Activated CD4-positive, alpha-beta T cell treated with anti-CD3 and anti-CD28 coated beads, Interleukin-2, Interleukin-4, amounts not matched to agents 100 ng/mL and 50 ng/mL, durations not matched to agents 16 hours and 8 hours (primary cell): ENCODE measurements at regions not wholly inside any gene's neighbourhood (a gene's known extent, or its start where the extent isn't known, plus 50 kb on each side); places are given as distances from the start of the nearest gene placed in this dataset.

Experiments
- DNase-seq: peaks from one replicate; pipeline ENCODE4 v3.0.0-alpha.2; 2020; ENCODE audit warnings: low spot score

DNA sequence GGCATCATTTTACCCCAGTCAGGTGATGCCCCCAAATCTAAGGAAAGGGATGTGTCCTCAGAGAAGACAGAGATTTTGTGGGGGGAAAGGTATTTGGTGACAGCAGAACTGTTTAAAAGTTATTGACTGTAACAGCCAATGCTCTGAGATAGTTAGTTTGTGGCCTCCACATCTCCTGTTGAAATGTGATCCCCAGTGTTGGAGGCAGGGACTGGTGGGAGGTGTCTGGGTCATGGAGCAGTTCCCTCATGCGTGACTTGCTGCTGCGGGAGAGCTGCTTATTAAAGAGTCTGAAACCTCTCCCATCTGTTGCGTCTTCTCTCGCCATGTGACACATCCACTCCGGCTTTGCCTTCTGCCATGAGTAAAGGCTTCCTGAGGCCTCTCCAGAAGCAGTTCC, 282.8 kb upstream of the FOXQ1 start:
- no peak for DNase-seq

DNA sequence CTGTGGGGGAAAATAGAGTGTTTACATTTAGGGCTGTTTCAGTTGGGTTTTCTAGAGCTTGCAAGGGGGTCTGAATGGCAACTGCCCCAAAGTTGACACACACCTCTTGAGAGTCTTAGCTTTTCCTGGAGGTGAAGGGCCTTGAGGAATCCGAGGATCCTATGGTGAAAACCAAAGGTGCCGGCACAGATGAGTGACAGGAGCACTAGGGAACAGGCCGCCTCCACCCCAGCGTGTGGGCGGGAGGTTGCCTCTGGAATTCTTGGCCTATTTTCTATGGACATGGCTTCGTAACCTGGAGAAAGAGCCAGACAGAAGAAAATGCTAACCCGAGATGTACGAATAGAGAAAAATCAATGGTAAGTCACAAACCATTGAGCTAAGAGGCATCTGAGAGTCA, 283.2 kb upstream of the FOXQ1 start:
- no peak for DNase-seq

DNA sequence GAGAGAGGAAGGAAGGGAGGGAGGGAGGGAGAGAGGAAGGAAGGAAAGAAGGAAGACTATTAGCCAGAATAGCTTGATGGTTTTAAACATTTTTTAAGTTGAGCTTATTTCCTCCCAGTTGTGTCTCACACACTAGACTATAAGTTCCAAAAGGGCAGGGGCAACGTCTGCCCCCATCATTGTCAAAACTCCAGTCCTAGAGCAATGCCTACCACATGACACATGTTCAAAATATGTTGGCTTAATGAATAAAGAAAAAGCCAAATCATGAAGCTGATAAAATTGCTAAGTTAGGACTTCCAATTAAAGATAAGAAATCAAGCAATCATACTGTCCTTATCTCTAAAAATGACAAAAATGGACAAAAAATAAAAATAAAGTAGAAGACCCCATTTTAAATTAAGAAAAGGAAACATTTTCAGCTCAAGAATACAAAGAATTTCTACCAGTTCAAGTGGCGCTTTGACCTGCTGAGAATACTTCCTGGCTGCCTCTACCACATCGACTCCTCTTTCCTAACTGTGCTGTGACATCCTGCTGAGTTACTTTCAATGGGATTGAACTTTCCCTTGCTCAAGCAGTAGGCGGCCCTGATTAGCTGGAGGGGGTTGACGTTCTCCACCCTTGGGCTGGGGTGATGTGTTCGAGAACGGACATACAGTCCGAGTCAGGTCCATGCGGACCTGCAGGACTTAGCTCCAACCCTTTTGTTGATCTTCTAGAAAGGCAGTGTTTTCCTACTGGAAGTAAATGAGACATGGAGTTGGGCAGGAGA, 283.9 kb upstream of the FOXQ1 start:
- DNase-seq, result no peak

DNA sequence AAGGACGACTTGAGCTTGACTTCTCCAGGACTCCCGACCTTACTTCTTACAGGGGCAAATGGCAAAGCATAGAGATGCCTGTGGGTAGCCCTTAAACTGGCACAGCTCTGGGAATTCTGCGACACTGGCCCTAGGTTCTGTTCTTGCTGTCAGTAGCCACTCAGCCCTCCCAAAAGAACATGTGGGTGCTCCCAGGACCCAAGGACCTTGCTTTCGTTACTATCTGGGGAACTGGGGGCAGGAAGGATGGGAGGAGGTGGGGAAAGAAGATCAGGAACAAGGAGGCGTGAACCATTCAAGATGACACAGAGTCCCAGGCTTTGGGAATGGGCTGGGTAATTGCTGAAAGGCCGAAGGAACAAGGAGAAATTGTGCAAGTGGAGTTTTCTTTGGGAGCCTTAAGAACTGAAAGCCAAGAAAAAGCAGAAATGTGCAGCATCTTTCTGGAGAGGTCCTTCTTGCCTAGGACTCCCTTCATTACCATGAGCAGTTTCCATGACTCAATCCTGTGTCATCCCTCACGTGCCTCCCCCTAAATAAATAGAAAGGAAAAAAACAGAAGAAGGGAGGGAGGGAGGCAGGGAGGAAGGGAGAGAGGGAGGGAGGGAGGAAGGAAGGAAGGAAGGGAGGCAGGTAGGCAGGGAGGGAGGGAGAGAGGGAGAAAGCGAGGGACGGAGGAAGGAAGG, 284.6 kb upstream of the FOXQ1 start:
- no peak for DNase-seq

DNA sequence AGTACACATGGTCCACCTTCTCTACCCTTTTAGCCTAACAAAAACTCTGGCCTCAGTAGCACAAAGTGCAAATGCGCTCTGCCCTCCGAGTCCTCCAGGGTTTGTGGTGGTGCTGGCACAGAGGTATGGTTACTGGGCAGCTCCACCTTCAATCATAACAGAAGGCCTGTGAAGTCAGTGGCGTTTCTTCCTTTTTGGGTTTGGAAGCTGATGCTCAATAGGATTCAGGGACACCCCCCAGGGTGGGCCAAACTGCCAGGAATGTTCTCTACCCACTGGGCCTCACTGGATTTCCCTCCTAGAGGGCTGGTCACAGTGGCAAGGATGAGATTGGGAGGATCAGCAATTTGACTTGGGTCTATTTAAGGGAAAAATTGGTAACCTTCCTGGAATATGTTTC, 286.1 kb upstream of the FOXQ1 start:
- DNase-seq, result no peak

DNA sequence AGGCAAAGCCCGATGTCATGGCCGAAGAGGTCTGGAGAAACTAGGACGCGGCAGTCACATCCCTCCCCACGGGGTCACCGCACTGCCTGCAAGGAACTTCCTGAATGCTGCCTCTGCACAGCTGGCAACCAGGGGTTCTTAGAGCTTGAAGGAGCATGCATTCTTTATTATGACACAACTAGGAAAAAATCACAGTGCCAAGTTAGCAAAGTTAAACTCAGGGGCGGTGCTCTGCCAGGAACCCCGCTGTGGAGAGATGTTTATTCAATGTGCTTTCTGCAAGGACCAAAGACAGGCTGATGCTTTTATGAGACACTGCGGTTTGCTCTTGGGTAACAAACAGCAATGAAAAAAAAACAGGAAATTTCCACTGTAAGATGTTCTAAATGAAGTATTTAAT, 287.3 kb upstream of the FOXQ1 start:
- no peak for DNase-seq

DNA sequence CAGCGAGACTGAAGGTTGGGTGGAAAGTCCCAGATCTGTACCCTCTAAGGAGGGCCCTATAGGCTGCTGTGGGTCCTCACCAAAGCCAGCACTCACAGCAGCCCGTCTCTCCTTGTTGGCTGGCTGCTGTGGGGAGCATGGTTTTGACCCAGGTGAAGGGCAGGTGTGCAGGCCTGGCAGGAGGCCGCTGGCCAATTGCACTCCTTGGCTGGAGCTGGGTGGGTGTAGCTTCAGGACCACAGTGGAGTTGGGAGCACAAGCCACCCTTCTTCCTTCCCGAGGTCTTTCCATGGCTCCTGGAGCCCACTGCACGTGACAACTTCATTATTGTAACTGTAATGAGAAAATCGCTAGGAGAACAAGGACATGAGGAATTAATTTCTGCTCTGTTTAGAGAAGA, 287.7 kb upstream of the FOXQ1 start:
- no peak for DNase-seq

DNA sequence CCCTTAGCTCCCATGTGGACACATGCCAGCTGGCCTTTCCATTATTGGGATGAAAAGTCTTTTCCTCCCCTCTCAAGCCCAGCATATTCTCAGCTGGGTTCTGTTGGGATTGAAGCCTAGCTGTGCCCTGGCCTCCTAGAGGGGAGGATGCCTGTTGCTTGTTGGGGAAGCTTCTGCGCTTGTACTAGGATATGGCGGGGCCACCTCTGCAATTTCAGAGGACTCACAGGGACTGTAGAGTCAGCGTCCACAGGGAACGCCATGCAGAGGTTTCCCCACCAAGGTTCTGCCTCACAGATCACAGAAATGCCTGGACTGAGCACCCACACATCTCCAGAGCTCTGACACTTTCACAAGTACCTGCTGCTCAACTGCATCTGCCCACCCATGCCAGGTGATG, 288.7 kb upstream of the FOXQ1 start:
- no peak for DNase-seq

DNA sequence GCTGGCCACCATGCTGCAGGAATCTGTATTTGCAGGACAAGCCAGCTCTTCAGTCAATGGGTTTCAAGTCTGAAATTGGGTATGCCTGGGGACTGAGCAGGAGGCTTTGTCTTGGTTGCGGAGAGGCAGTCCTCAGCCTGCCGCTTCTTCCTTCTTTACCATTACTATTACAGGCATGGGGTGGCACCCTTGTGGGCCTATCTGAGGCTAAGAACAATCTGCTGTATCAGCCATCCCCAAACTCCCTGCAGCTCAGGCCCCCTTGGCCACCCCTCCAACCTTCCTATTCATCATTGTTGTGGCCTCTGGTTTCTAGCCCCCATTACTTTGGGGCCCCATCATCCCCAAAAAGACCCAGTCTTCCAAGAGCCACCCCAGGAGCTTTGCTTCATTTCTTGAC, 289.2 kb upstream of the FOXQ1 start:
- no peak for DNase-seq

DNA sequence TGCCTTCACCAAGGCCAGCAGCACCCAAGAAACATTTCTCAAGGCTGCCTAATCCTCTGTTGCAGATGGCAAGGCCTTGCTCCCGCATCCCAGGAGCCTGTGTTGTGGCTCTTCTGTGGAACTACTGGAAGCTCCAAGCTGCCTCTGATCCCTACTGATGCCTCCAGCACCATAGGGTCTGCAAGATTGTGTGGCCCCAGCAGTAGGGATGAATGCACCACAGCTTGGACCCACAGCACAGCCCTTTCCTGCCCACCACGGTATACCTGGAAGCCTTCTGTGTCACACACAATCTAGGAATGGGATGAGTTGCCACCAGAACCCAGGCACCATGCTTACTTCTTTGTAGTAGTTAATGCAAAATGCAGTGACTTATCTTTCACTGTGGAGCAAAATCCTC, 291.1 kb upstream of the FOXQ1 start:
- no peak for DNase-seq

DNA sequence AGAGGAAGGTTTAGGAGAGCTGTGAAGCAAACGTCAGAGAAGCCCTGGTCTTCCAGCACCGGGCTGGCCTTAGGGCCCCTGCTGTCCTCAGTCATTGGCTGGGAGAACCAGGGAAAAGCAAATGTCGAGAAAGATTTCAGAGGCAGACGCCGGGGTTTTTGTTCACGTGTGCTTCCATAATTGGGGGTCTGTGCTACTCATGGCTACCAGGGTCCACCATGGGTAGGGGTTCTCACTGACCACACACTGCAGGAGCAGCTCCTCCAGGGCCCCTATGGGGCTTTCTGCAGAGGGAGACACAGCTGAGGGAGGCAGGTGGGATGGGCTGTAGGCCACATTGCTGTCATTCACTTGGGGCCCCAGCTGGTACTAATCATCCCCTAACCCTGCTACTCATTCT, 291.8 kb upstream of the FOXQ1 start:
- DNase-seq, result no peak

DNA sequence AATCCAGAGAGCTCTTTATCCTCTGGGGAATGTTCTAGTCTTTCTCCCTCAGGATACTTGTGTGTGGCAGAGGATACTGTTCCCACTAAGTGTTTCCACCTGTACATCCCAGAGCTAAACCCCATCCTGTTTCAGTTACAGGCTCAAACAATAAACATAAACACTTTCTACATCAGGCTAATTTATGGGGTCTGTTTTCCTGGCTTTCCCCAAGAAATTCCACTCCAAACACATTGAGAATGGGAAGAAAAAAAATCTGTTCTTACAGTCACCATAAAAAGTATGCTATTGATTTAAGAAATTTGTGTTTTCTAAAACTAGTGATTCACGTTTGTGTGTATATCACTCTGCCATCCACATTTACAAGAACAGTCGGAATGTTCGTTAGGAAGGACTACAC, 293.9 kb upstream of the FOXQ1 start:
- DNase-seq, result no peak

DNA sequence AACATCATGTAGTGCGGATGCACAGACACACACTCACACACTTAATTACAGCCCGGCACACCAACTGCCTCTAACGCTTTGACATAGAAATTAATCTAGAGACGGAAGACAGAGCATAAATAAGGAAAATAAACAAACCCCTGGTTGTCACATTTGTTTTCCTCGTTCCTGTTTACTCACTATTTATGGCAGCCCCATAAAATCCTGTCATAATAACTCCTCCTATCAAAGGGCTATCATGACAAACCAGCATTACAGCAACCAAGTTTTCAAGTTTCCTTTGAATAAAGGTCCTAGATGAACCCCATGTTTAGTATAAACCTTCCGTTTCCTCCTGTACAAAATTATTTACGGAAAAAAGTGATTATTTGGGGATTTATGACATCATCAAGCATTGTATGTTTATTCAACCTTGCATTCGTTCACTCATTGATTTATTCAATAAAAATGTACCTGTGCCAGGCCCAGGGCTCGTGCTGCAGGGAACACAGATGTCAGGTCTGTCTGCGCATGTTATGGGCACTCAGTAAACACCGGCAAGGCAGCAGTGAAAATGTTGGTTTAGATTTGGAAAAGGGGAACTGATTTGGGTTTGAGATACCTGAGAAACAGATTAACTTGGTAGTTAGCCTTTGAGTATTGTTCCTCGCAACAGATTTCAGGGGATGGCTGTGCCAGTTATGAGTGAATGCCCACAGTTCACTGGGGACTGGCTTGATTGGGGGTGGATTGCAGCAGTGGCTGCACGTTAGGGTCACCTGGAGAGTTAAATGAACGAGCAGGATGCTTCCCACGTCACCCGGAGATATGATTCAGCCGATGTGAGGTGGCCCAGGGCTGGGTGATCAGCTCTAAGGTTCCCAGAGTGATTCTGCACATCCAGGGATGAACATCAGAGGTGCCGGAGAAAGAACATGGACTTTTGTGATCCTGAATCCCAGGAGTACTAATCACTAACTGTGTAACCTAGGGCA, 295.3 kb upstream of the FOXQ1 start:
- DNase-seq, result no peak

DNA sequence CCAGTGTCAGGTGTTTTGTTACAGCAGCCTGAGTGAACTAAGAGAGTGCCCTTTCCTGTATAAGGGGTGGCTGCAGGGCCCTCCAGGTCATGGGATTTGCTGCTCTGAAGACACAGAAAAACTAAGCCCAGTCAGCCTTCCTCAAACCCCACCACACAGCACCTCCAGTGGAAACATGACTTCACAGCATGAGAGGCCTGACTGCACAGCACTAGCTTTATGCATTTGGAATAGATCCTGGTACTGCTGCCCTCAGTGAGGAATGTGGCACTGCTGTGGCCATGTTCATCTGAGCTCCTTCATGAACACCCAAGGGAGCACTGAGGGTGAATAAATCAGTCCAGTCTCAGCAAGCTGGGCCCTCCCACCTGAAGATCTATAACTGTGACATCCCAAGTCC, 296.1 kb upstream of the FOXQ1 start:
- no peak for DNase-seq

DNA sequence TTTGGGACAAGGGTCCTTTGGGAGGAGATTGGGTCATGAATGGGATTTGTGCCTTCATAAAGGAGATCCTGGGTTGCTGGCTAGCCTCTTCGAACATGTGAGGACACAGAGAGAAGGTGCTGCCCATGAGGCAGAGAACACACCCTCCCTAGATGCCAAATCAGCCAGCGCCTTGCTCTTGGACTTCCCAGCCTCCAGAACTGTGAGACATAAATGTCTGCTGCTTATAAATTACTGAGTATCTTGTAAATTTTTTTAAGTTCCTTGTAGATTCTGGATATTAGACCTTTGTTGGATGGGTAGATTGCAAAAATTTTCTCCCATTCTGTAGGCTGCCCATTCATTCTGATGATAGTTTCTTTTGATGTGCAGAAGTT, 297.5 kb upstream of the FOXQ1 start:
- no peak for DNase-seq

DNA sequence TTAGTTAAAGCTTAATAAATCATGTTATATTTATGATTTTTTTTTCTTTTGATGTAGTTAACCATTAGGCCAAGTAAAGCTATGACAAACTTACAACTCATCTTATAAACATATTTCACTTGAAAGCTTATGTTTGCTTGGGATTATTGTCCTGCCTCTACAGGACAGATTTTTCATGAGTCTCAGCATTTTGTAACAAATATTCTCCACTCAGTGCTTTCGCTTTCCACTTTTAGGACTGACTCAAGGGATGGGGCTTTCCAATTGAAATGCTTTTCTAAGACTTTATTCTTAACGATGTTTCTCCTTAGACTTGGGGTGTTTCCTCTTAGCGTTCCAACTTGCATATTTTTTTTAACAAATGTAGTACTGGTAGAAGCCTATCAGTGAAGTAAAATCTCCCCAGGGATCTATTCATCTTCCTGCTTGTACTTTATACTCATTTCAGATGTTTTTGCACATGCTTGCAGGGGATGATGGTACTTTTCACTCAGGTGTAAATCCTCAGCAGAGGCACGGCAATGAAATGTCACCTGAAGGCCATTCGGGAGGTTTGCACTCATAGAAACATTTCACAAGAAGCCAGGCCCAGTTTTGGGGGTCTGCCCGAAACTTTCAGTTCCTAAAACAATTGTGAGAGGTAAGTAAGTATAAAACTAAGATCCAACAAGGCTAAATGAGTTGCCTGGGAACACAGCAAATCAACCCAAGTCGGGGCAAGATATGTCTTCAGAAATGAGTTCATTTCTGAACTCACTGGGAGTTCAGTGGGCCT, 298.1 kb upstream of the FOXQ1 start:
- no peak for DNase-seq

DNA sequence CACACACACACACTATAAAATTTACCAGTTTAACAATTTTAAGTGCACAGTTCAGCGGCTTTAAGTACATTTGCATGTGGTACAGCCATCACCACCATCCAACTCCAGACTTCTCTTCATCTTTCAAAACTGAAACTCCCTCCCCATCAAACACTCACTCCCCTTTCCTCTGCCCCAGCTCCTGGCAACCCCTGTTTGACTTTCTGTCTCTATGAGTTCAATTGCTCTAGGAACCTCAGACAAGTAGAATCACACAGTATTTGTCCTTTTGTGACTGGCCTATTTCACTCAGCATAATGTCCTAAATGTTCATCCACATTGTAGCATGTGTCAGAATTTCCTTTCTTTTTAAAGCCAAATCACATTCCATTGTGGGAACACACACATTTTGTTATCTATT, 302.8 kb upstream of the FOXQ1 start:
- no peak for DNase-seq

DNA sequence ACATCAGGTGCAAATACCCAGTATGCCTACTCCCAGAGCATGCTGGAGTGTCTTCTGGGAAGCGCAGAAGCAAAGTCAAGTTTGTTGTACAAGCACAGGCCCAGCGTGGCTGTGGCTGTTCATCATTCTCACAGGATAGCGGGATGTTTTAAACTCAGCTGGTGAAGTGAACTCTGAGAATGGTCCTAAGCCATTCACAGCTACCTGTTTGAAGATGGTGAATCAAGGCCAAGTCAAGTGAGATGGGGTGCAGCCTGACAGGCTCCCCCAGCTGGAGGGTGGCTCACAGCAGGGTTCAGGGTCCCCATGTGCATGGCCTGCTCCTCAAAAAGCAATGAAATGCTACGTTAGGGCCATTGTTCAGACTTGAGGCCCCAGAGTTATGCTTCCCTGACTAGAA, 304.7 kb upstream of the FOXQ1 start:
- no peak for DNase-seq

DNA sequence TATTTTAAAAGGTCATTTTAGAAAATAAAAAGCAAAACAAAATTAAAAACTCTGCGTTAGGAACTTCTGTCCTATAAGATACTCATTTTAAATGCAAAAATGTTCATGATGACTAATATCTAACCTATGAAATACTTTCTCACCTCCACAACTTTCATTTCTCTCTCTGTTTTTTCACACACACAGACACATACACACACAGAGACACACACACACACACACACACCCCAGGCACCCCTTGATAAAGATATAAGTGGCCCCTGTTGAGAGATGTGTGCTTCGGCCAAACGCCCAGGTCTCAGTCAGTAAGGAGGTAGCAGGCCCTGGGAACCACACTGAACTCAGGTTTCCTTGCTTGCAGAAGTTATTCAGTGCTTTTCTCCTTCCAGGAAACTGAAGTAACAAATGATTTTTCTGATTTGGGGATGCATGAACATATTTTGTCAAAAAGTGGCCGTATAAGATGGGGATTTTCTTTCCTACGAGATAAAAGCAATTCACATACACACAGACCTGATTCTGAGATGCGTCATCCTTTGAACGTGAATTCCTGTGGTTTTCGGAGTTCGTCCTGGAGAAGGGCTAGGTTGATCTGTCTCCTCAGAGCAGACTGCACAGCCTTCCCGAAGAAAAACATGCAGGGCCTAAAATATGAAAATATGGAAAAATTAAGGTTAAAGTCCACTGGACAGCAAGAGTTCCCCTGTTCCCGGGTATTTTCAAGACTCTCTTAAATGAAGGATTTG, 306.8 kb upstream of the FOXQ1 start:
- no peak for DNase-seq

DNA sequence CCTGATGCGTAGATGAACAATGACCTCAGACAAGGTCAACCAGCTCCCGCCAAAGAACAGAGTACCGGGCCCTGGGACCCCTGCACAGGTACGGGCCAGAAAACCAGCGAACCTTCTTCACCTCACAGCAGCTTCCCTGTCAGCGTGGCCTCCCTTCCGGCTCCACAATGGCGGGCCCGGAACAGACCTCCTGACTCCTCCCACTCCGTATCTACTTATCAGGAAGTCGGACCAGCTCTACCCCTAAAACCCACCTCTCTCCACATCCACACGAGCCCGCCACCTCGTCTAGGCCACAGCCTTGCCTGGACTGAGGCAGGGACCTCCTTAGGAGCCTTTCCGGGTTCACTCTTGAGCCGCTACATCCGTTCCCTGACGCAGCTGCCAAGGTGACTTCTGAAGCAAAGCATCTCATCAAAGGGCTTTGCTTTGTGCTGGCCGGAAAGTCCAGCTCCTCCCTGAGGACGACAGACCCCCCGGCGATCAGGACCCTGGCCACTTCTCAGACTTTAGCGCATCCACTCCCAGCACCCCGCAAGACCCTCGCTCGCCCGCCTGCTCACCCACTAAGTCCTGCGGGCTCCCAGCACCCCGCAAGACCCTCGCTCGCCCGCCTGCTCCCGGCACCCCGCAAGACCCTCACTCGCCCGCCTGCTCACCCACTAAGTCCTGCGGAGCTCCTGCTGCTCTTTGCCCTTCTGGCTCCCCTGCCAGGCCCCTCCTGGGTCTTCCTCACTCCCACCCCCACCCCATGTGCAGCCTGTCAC, 308.3 kb upstream of the FOXQ1 start:
- no peak for DNase-seq

DNA sequence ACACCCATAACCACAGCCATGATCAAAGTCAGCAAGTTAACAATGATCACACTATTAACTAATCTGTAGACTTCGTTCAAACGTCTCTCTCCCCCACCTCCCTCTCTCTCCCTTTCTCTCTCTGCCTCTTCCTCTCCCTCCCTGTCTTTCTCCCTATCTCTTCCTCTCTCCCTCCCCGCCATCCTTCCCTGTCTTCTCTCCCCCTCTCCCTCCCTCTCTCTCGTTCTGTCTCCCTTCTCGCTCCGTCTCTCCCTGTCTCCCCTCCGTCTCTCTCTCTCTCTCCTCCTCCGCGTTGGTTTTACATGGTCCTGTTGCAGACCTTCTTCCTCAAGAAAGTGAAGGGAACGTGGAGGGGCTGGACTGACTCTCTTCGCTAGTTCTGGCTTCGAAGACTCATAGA, 308.9 kb upstream of the FOXQ1 start:
- DNase-seq, result no peak
